ENCODE measurements at regions not wholly inside any gene's neighbourhood (a gene's known extent, or its start where the extent isn't known, plus 50 kb on each side); places are given as distances from the start of the nearest gene placed in this dataset.

GRCh38 chr10:100659361-100660098 lies 85.9 kb upstream of the PAX2 start:
- H3K4me1 Mint-ChIP-seq (ENCODE audit: unreplicated experiment), result peaks cover 12% of the 10 kb centered on the region
- peaks cover 84% of the 10 kb centered on the region for H3K27me3 Mint-ChIP-seq (ENCODE audit: unreplicated experiment)
- no peak overlapping the region for H3K27ac Mint-ChIP-seq (ENCODE audit: unreplicated experiment)
- no peaks in the 10 kb centered on the region for H3K9me3 Mint-ChIP-seq (ENCODE audit: unreplicated experiment)
- no peaks in the 10 kb centered on the region for H3K36me3 Mint-ChIP-seq (ENCODE audit: unreplicated experiment)
- no peak for DNase-seq (ENCODE audit: extremely low spot score, unreplicated experiment)
- no peak overlapping the region for H3K4me3 Mint-ChIP-seq (ENCODE audit: unreplicated experiment)
- no peak for TF ChIP-seq CTCF (IDR thresholded peaks at IDR 0.05)

GRCh38 chr10:100660365-100660764 lies 85.0 kb upstream of the PAX2 start:
- Mint-ChIP-seq H3K4me3 (ENCODE audit: unreplicated experiment) (no peak overlapping the region), H3K27me3 (ENCODE audit: unreplicated experiment) (peaks cover 82% of the 10 kb centered on the region), H3K36me3 (ENCODE audit: unreplicated experiment) (no peaks in the 10 kb centered on the region), H3K4me1 (ENCODE audit: unreplicated experiment) (peaks cover 7% of the 10 kb centered on the region), H3K27ac (ENCODE audit: unreplicated experiment) (no peak overlapping the region), H3K9me3 (ENCODE audit: unreplicated experiment) (no peaks in the 10 kb centered on the region)
- TF ChIP-seq CTCF (IDR thresholded peaks at IDR 0.05), result no peak
- DNase-seq (ENCODE audit: extremely low spot score, unreplicated experiment), result no peak

- H3K4me1 Mint-ChIP-seq (ENCODE audit: unreplicated experiment), result peaks cover 1% of the 10 kb centered on the region
- H3K36me3 Mint-ChIP-seq (ENCODE audit: unreplicated experiment), result no peaks in the 10 kb centered on the region
- no peaks in the 10 kb centered on the region for H3K9me3 Mint-ChIP-seq (ENCODE audit: unreplicated experiment)
- H3K4me3 Mint-ChIP-seq (ENCODE audit: unreplicated experiment), result no peak overlapping the region
- DNase-seq (ENCODE audit: extremely low spot score, unreplicated experiment), result no peak
- no peak overlapping the region for H3K27ac Mint-ChIP-seq (ENCODE audit: unreplicated experiment)
- no peak for TF ChIP-seq CTCF (IDR thresholded peaks at IDR 0.05)
- peaks cover 76% of the 10 kb centered on the region for H3K27me3 Mint-ChIP-seq (ENCODE audit: unreplicated experiment)
Observed at GRCh38 chr10:100660945-100661344, 84.4 kb upstream of the PAX2 start.

- Mint-ChIP-seq H3K27me3 (ENCODE audit: unreplicated experiment) (peaks cover 74% of the 10 kb centered on the region), H3K4me1 (ENCODE audit: unreplicated experiment) (no peaks in the 10 kb centered on the region), H3K27ac (ENCODE audit: unreplicated experiment) (no peak overlapping the region), H3K9me3 (ENCODE audit: unreplicated experiment) (no peaks in the 10 kb centered on the region), H3K36me3 (ENCODE audit: unreplicated experiment) (no peaks in the 10 kb centered on the region), H3K4me3 (ENCODE audit: unreplicated experiment) (no peak overlapping the region)
- TF ChIP-seq CTCF (IDR thresholded peaks at IDR 0.05), result no peak
- no peak for DNase-seq (ENCODE audit: extremely low spot score, unreplicated experiment)
Observed at GRCh38 chr10:100661520-100661919, 83.9 kb upstream of the PAX2 start.

GRCh38 chr10:100662067-100662466 lies 83.3 kb upstream of the PAX2 start:
- H3K4me1 Mint-ChIP-seq (ENCODE audit: unreplicated experiment), result no peaks in the 10 kb centered on the region
- H3K27me3 Mint-ChIP-seq (ENCODE audit: unreplicated experiment), result peaks cover 70% of the 10 kb centered on the region
- no peaks in the 10 kb centered on the region for H3K9me3 Mint-ChIP-seq (ENCODE audit: unreplicated experiment)
- DNase-seq (ENCODE audit: extremely low spot score, unreplicated experiment), result no peak
- H3K36me3 Mint-ChIP-seq (ENCODE audit: unreplicated experiment), result no peaks in the 10 kb centered on the region
- no peak overlapping the region for H3K27ac Mint-ChIP-seq (ENCODE audit: unreplicated experiment)
- no peak overlapping the region for H3K4me3 Mint-ChIP-seq (ENCODE audit: unreplicated experiment)
- TF ChIP-seq CTCF (IDR thresholded peaks at IDR 0.05), result no peak
